ENCODE measurements at regions not wholly inside any gene's neighbourhood (a gene's known extent, or its start where the extent isn't known, plus 50 kb on each side); places are given as distances from the start of the nearest gene placed in this dataset.

- TF ChIP-seq SIN3A (IDR thresholded peaks at IDR 0.05; ENCODE audit: borderline replicate concordance, insufficient read depth, low read length) (no peak), FOXP2 (optimal IDR thresholded peaks at IDR 0.05; ENCODE audit: borderline replicate concordance, extremely low read depth, extremely low read length, insufficient read depth) (no peak)
Observed at GRCh38 chr6:112822769-112823168, 475.6 kb downstream of the RFPL4B start.

GRCh38 chr6:112827793-112828192, 480.7 kb downstream of the RFPL4B start:
- no peak for TF ChIP-seq SIN3A (IDR thresholded peaks at IDR 0.05; ENCODE audit: borderline replicate concordance, insufficient read depth, low read length)
- TF ChIP-seq TAF1 (IDR thresholded peaks at IDR 0.05; ENCODE audit: borderline replicate concordance, insufficient read depth, low read length): 0 out of 2 replicates have a peak, but pooled peaks have one; percentile 25

- no peak for TF ChIP-seq FOXP2 (optimal IDR thresholded peaks at IDR 0.05; ENCODE audit: borderline replicate concordance, extremely low read depth, extremely low read length, insufficient read depth)
- TF ChIP-seq REST (IDR thresholded peaks at IDR 0.05; ENCODE audit: insufficient read depth in 1 of 2, low read depth in 2 of 2, low read length in 2 of 2): no peak
- TF ChIP-seq SIN3A (IDR thresholded peaks at IDR 0.05; ENCODE audit: borderline replicate concordance, insufficient read depth, low read length): no peak
- no peak for TF ChIP-seq TAF1 (IDR thresholded peaks at IDR 0.05; ENCODE audit: borderline replicate concordance, insufficient read depth, low read length)
- no peak for TF ChIP-seq POLR2AphosphoS5 (IDR thresholded peaks at IDR 0.05; ENCODE audit: low read depth, low read length)
Observed at GRCh38 chr6:112831022-112831421, 483.9 kb downstream of the RFPL4B start.

- TF ChIP-seq SIN3A (IDR thresholded peaks at IDR 0.05; ENCODE audit: borderline replicate concordance, insufficient read depth, low read length) (no peak), POLR2AphosphoS5 (IDR thresholded peaks at IDR 0.05; ENCODE audit: low read depth, low read length) (no peak), FOXP2 (optimal IDR thresholded peaks at IDR 0.05; ENCODE audit: borderline replicate concordance, extremely low read depth, extremely low read length, insufficient read depth) (no peak), REST (IDR thresholded peaks at IDR 0.05; ENCODE audit: insufficient read depth in 1 of 2, low read depth in 2 of 2, low read length in 2 of 2) (no peak), TAF1 (IDR thresholded peaks at IDR 0.05; ENCODE audit: borderline replicate concordance, insufficient read depth, low read length) (no peak)
Observed at GRCh38 chr6:112833581-112834131, 486.5 kb downstream of the RFPL4B start.

GRCh38 chr6:112835078-112835477, 487.9 kb downstream of the RFPL4B start:
- TF ChIP-seq FOXP2 (optimal IDR thresholded peaks at IDR 0.05; ENCODE audit: borderline replicate concordance, extremely low read depth, extremely low read length, insufficient read depth): no peak
- no peak for TF ChIP-seq SIN3A (IDR thresholded peaks at IDR 0.05; ENCODE audit: borderline replicate concordance, insufficient read depth, low read length)
- TF ChIP-seq TAF1 (IDR thresholded peaks at IDR 0.05; ENCODE audit: borderline replicate concordance, insufficient read depth, low read length): no peak
- no peak for TF ChIP-seq REST (IDR thresholded peaks at IDR 0.05; ENCODE audit: insufficient read depth in 1 of 2, low read depth in 2 of 2, low read length in 2 of 2)
- TF ChIP-seq POLR2AphosphoS5 (IDR thresholded peaks at IDR 0.05; ENCODE audit: low read depth, low read length): no peak

- TF ChIP-seq SIN3A (IDR thresholded peaks at IDR 0.05; ENCODE audit: borderline replicate concordance, insufficient read depth, low read length): 0 out of 2 replicates have a peak, but pooled peaks have one; percentile 51
- TF ChIP-seq REST (IDR thresholded peaks at IDR 0.05; ENCODE audit: insufficient read depth in 1 of 2, low read depth in 2 of 2, low read length in 2 of 2): peak in 1 of 2 experiments; percentile 34; a peak in 1 of 4 replicates
- no peak for TF ChIP-seq TAF1 (IDR thresholded peaks at IDR 0.05; ENCODE audit: borderline replicate concordance, insufficient read depth, low read length)
- TF ChIP-seq POLR2AphosphoS5 (IDR thresholded peaks at IDR 0.05; ENCODE audit: low read depth, low read length): peak; percentile 59
- no peak for TF ChIP-seq FOXP2 (optimal IDR thresholded peaks at IDR 0.05; ENCODE audit: borderline replicate concordance, extremely low read depth, extremely low read length, insufficient read depth)
Observed at GRCh38 chr6:112839525-112839961, 492.4 kb downstream of the RFPL4B start.
